ENCODE measurements at regions not wholly inside any gene's neighbourhood (a gene's known extent, or its start where the extent isn't known, plus 50 kb on each side); places are given as distances from the start of the nearest gene placed in this dataset.
A peak's percentile ranks its signal among the peaks of the same experiment; 100 is the strongest.

DNA sequence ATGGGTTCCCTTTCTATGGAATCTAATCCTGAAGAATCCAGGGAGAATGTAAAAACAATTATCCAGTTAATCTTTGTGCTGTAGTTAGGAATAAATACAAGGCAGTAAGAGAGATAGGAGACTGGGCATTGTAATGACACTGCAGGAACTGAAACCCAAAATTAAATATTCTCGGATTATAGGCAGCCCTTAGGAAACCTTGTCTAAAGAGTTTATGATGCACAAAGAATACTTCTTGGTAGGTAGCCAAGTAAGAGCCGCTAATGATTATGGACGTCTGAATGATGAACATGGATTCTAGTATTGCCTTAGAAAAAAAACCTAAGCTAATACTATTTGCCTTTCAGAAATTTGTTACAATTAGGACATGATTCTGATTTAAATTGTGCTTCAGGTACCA, 165.4 kb upstream of the LRIG3 start:
- Histone ChIP-seq H3K27ac (ENCODE audit: extremely low read depth, low read depth, low read length) (no peak overlapping the region; the same call in 1 of the 2 replicates), H3K4me1 (ENCODE audit: control insufficient read depth, insufficient read depth, low read length) (peaks cover 22% of the 10 kb centered on the region), H3K9me3 (ENCODE audit: control insufficient read depth, insufficient read depth, low read depth, low read length) (no peaks in the 10 kb centered on the region), H3K36me3 (ENCODE audit: control insufficient read depth in 2 of 2, insufficient read depth in 1 of 2, low read length in 2 of 2) (no peaks in the 10 kb centered on the region), H3K4me3 (ENCODE audit: low read depth, low read length) (no peak overlapping the region)
- ChIA-PET POLR2A (no interaction called here), CTCF (interaction anchor here (0.6 to 1.7 kb wide), 6 partner anchors 9 to 475 kb away, joined by 3 to 5 read pairs (median 3); no protein-coding TSS in a partner anchor)
- TF ChIP-seq ZNF548 (tag by site-specific recombination; IDR thresholded peaks at IDR 0.05): no peak
- no peak for TF ChIP-seq ZBTB21 (tag by site-specific recombination; IDR thresholded peaks at IDR 0.05)
- TF ChIP-seq ZNF121 (tag by site-specific recombination; IDR thresholded peaks at IDR 0.05): no peak
- TF ChIP-seq ZNF792 (tag by site-specific recombination; IDR thresholded peaks at IDR 0.05): no peak
- TF ChIP-seq, protein P1, sequence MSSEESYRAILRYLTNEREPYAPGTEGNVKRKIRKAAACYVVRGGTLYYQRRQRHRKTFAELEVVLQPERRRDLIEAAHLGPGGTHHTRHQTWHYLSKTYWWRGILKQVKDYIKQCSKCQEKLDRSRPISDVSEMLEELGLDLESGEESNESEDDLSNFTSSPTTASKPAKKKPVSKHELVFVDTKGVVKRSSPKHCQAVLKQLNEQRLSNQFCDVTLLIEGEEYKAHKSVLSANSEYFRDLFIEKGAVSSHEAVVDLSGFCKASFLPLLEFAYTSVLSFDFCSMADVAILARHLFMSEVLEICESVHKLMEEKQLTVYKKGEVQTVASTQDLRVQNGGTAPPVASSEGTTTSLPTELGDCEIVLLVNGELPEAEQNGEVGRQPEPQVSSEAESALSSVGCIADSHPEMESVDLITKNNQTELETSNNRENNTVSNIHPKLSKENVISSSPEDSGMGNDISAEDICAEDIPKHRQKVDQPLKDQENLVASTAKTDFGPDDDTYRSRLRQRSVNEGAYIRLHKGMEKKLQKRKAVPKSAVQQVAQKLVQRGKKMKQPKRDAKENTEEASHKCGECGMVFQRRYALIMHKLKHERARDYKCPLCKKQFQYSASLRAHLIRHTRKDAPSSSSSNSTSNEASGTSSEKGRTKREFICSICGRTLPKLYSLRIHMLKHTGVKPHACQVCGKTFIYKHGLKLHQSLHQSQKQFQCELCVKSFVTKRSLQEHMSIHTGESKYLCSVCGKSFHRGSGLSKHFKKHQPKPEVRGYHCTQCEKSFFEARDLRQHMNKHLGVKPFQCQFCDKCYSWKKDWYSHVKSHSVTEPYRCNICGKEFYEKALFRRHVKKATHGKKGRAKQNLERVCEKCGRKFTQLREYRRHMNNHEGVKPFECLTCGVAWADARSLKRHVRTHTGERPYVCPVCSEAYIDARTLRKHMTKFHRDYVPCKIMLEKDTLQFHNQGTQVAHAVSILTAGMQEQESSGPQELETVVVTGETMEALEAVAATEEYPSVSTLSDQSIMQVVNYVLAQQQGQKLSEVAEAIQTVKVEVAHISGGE (tag by site-specific recombination; conservative IDR thresholded peaks at IDR 0.05; ENCODE audit: low read depth): no peak
- TF ChIP-seq, protein P2, sequence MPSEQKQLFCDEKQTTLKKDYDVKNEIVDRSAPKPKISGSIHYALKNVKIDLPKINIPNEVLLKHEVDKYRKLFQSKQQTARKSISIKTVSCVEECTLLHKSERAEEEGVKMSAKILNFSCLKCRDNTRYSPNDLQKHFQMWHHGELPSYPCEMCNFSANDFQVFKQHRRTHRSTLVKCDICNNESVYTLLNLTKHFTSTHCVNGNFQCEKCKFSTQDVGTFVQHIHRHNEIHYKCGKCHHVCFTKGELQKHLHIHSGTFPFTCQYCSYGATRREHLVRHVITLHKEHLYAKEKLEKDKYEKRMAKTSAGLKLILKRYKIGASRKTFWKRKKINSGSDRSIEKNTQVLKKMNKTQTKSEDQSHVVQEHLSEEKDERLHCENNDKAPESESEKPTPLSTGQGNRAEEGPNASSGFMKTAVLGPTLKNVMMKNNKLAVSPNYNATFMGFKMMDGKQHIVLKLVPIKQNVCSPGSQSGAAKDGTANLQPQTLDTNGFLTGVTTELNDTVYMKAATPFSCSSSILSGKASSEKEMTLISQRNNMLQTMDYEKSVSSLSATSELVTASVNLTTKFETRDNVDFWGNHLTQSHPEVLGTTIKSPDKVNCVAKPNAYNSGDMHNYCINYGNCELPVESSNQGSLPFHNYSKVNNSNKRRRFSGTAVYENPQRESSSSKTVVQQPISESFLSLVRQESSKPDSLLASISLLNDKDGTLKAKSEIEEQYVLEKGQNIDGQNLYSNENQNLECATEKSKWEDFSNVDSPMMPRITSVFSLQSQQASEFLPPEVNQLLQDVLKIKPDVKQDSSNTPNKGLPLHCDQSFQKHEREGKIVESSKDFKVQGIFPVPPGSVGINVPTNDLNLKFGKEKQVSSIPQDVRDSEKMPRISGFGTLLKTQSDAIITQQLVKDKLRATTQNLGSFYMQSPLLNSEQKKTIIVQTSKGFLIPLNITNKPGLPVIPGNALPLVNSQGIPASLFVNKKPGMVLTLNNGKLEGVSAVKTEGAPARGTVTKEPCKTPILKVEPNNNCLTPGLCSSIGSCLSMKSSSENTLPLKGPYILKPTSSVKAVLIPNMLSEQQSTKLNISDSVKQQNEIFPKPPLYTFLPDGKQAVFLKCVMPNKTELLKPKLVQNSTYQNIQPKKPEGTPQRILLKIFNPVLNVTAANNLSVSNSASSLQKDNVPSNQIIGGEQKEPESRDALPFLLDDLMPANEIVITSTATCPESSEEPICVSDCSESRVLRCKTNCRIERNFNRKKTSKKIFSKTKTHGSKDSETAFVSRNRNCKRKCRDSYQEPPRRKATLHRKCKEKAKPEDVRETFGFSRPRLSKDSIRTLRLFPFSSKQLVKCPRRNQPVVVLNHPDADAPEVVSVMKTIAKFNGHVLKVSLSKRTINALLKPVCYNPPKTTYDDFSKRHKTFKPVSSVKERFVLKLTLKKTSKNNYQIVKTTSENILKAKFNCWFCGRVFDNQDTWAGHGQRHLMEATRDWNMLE (tag by site-specific recombination; conservative IDR thresholded peaks at IDR 0.05; ENCODE audit: low read depth): no peak
- TF ChIP-seq ZNF555 (tag by site-specific recombination; conservative IDR thresholded peaks at IDR 0.05): no peak
- TF ChIP-seq ZIC2 (tag by site-specific recombination; IDR thresholded peaks at IDR 0.05): no peak
- no peak for TF ChIP-seq ZNF791 (tag by site-specific recombination; IDR thresholded peaks at IDR 0.05)
- TF ChIP-seq ZNF571 (tag by site-specific recombination; IDR thresholded peaks at IDR 0.05): no peak
- TF ChIP-seq ZNF292 (tag by site-specific recombination; IDR thresholded peaks at IDR 0.05; ENCODE audit: borderline replicate concordance, low read depth): no peak
- 0 out of 2 replicates have a peak, but pooled peaks have one; percentile 16 for TF ChIP-seq OSR2 (tag by site-specific recombination; IDR thresholded peaks at IDR 0.05)
- TF ChIP-seq, protein P3, sequence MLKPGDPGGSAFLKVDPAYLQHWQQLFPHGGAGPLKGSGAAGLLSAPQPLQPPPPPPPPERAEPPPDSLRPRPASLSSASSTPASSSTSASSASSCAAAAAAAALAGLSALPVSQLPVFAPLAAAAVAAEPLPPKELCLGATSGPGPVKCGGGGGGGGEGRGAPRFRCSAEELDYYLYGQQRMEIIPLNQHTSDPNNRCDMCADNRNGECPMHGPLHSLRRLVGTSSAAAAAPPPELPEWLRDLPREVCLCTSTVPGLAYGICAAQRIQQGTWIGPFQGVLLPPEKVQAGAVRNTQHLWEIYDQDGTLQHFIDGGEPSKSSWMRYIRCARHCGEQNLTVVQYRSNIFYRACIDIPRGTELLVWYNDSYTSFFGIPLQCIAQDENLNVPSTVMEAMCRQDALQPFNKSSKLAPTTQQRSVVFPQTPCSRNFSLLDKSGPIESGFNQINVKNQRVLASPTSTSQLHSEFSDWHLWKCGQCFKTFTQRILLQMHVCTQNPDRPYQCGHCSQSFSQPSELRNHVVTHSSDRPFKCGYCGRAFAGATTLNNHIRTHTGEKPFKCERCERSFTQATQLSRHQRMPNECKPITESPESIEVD (tag by site-specific recombination; IDR thresholded peaks at IDR 0.05): peak; percentile 63
- TF ChIP-seq ZNF37A (tag by site-specific recombination; IDR thresholded peaks at IDR 0.05): no peak
- TF ChIP-seq MZF1 (tag by site-specific recombination; IDR thresholded peaks at IDR 0.05; ENCODE audit: borderline replicate concordance): no peak
- no peak for TF ChIP-seq ZNF394 (tag by site-specific recombination; IDR thresholded peaks at IDR 0.05; ENCODE audit: borderline replicate concordance)
- TF ChIP-seq BCL11B (tag by site-specific recombination; IDR thresholded peaks at IDR 0.05; ENCODE audit: low read depth): no peak
- TF ChIP-seq ZNF169 (tag by site-specific recombination; IDR thresholded peaks at IDR 0.05): no peak
- TF ChIP-seq ZNF302 (tag by site-specific recombination; IDR thresholded peaks at IDR 0.05; ENCODE audit: low read depth): no peak
- no peak for TF ChIP-seq ZNF747 (tag by site-specific recombination; IDR thresholded peaks at IDR 0.05)
- TF ChIP-seq, protein P4, sequence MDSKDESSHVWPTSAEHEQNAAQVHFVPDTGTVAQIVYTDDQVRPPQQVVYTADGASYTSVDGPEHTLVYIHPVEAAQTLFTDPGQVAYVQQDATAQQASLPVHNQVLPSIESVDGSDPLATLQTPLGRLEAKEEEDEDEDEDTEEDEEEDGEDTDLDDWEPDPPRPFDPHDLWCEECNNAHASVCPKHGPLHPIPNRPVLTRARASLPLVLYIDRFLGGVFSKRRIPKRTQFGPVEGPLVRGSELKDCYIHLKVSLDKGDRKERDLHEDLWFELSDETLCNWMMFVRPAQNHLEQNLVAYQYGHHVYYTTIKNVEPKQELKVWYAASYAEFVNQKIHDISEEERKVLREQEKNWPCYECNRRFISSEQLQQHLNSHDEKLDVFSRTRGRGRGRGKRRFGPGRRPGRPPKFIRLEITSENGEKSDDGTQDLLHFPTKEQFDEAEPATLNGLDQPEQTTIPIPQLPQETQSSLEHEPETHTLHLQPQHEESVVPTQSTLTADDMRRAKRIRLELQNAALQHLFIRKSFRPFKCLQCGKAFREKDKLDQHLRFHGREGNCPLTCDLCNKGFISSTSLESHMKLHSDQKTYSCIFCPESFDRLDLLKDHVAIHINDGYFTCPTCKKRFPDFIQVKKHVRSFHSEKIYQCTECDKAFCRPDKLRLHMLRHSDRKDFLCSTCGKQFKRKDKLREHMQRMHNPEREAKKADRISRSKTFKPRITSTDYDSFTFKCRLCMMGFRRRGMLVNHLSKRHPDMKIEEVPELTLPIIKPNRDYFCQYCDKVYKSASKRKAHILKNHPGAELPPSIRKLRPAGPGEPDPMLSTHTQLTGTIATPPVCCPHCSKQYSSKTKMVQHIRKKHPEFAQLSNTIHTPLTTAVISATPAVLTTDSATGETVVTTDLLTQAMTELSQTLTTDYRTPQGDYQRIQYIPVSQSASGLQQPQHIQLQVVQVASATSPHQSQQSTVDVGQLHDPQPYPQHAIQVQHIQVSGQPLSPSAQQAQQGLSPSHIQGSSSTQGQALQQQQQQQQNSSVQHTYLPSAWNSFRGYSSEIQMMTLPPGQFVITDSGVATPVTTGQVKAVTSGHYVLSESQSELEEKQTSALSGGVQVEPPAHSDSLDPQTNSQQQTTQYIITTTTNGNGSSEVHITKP (tag by site-specific recombination; IDR thresholded peaks at IDR 0.05): no peak
- TF ChIP-seq, protein P5, sequence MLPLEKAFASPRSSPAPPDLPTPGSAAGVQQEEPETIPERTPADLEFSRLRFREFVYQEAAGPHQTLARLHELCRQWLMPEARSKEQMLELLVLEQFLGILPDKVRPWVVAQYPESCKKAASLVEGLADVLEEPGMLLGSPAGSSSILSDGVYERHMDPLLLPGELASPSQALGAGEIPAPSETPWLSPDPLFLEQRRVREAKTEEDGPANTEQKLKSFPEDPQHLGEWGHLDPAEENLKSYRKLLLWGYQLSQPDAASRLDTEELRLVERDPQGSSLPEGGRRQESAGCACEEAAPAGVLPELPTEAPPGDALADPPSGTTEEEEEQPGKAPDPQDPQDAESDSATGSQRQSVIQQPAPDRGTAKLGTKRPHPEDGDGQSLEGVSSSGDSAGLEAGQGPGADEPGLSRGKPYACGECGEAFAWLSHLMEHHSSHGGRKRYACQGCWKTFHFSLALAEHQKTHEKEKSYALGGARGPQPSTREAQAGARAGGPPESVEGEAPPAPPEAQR (tag by site-specific recombination; IDR thresholded peaks at IDR 0.05): no peak
- 0 out of 2 replicates have a peak, but pooled peaks have one; percentile 19 for TF ChIP-seq IKZF3 (tag by site-specific recombination; IDR thresholded peaks at IDR 0.05)
- no peak for TF ChIP-seq ZNF600 (tag by site-specific recombination; IDR thresholded peaks at IDR 0.05)
